ENCODE measurements at regions not wholly inside any gene's neighbourhood (a gene's known extent, or its start where the extent isn't known, plus 50 kb on each side); places are given as distances from the start of the nearest gene placed in this dataset.
"Not testable (repeated sequence)": the region's sequence is repeated elsewhere in the genome, so short reads cannot be mapped to it uniquely, and the experiment has no call there.

GRCh38 chr14:83529531-83529930 lies 1995.9 kb upstream of the SEL1L start:
- FAIRE-seq: no peak

DNA sequence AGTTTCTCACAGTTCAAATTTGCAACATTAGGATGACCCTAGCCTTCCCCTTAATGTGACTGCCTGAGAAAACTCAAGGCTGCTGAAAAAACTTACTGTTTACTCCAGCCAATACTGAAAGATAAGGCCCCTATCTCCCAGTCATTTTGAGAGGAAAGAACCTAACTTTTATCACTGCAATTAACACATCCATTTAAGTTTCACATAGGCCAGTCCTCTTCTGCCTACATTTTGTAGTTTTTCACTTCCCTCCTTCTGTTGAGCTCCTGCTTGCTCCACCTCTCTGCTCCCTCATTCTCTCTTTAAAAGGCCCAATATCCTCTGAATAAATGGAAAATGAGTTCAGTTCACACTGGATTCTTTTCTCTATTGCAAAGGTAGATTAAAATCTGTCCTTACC lies 1996.2 kb upstream of the FLRT2 start:
- FAIRE-seq: no peak

GRCh38 chr14:83534995-83535394 lies 1994.9 kb upstream of the FLRT2 start:
- FAIRE-seq: no peak

GRCh38 chr14:83535444-83535843 lies 1994.5 kb upstream of the FLRT2 start:
- no peak for FAIRE-seq

DNA sequence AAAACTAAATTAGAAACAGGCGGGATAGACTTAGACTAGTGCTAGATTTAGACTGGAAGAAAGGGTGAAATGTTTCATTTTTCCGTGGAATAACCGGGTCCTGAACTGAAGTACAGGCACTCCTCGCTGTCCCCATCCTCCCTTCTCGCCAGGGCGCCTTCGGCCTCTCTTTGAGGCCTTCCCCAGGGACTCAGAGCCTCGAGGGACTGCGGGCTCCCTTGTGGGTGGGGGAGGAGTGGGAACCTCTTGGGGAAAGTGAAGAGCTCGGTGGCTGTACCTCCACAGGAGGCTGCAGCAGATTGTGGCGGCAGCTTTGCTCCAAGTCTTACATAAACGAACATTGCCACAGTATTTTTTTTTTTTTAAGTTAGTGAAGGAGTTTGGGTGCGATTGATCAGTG lies 1988.8 kb upstream of the FLRT2 start:
- FAIRE-seq: no peak

DNA sequence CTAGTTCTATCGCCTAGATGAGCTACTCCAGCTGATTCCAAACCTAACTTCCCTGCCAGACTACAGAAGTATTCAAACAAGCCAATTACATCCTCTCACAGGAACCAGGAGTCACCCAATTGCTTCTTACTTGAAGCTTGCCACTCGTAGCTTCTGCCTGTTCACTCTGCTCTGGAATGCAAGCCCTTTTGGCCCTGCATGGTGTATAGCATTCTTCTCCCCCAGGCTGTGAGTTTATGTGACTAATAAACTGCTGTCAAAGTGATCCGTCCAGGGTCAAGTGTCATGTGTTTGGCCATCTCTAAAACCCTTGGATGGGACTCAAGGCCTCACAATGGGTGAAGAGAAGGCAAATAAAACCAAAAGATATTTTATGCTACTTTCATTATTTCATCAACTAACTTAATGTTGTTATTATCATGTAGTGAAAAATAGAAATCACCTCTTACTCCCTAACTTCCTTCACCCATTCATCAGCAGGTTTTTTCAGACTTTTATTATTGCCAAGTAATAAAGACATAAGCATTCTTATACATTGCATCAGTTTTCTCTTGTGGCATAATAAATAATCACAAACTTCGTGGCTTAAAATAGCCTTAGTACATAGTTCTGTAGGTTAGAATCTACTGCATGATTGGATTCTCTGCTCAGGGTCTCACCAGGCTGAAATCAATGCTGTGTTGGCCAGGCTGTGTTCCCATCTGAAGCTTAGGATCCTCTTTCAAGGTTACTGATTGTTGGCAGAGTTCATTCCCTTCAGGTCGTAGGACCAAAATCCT lies 1981.7 kb upstream of the FLRT2 start:
- no peak for FAIRE-seq

GRCh38 chr14:83556065-83556464 lies 1973.9 kb upstream of the FLRT2 start:
- FAIRE-seq: no peak

DNA sequence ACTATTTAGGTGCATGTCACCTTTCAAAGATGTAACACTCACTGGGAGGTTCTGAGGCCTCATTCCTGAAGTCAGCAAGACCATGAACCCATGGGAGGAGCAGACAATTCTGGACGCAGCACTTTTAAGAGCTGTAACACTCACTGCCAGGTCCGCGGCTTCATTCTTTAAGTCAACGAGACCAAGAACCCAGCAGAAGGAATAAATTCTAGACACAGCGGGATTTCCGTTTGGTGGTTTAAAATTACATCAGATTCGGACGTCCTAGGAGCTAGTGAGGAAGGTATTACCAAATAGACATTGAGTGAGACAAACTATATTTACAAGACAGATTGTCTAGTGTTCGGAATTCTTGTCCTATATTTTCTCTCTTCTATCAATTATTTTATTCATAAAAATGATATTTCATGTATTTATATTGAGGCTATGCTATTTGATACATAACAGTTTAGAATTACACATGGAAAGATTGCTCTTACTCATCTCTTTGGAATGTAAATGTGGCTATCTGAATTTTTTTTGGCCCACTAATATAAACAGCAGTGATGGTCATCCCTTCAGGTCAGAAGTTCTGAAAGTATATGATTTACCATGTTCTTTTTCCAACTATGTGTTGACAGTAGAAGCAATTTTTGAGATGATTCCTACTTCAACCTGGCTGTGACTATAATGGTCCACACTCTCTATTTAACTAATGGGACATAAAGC lies 1973.0 kb upstream of the FLRT2 start:
- no peak for FAIRE-seq

GRCh38 chr14:83558946-83559345 lies 1971.0 kb upstream of the FLRT2 start:
- no peak for FAIRE-seq

GRCh38 chr14:83559721-83560120 lies 1970.2 kb upstream of the FLRT2 start:
- FAIRE-seq: peak; percentile 5

DNA sequence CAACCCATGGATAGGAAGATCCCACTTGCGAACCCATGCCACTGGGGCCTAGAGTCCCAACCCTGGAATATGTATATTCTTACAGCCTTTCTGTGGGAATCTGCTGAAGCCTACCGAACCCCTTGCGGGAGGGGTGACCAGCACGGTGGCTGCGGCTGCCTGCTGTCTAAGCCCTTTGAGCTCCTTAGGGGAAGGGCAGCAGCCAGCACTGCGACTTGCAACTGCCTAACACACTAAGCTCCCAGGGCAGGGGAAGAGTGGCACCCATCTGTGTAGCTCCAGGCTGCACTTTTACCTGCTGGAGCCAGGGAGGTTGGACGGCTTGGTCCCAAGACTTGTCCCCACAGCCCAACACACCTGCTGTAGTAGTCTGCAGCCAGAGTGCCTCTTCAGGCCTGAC lies 1968.7 kb upstream of the FLRT2 start:
- no peak for FAIRE-seq

- FAIRE-seq: no peak
Observed at GRCh38 chr14:83566567-83566966, 1963.4 kb upstream of the FLRT2 start.

DNA sequence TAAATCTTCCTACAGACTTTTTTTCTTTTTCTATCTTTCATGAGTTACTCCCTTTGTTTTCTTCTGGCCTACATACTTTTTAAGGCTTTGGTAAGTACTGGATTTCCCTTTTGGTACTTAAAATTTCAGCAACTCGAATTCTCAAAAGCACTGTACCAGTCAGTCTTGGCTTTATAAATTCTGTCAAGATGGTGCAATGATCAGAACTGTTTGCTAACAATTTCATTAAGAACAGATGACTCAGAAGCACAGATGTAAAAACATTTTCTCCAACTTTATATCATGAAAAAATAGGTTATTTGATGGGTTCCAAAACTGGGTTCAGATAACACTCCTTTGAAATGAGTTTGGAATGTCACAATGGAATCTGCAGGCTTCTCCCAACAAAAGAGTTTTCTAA lies 1961.8 kb upstream of the FLRT2 start:
- FAIRE-seq: no peak

- FAIRE-seq: no peak
Observed at GRCh38 chr14:83575301-83575700, 1954.6 kb upstream of the FLRT2 start.

GRCh38 chr14:83583201-83583600 lies 1946.7 kb upstream of the FLRT2 start:
- FAIRE-seq: no peak

- FAIRE-seq: no peak
Observed at GRCh38 chr14:83594874-83595273, 1935.1 kb upstream of the FLRT2 start.

- no peak for FAIRE-seq
Observed at GRCh38 chr14:83607682-83608081, 1922.3 kb upstream of the FLRT2 start.

DNA sequence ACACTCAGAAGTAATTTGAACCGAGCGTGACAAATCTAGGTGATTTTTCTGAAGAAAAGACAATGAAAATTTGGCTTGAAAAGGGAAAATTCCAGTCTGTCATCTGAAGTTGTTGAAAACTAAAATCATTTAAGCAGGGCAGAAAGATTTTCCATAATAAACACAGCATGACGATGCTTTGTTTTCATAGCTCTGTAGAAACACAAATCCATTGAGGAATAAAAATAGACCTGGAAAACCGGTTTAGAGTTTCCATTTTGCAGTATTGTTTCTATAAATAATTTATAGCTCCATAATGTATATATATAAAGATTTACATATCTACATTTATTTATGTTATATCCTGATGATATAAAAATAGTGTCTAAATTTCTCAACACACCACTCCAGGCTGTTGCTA lies 1918.5 kb upstream of the FLRT2 start:
- no peak for FAIRE-seq

GRCh38 chr14:83611906-83612390 lies 1918.0 kb upstream of the FLRT2 start:
- FAIRE-seq: no peak

GRCh38 chr14:83614956-83615355 lies 1915.0 kb upstream of the FLRT2 start:
- FAIRE-seq: no peak

DNA sequence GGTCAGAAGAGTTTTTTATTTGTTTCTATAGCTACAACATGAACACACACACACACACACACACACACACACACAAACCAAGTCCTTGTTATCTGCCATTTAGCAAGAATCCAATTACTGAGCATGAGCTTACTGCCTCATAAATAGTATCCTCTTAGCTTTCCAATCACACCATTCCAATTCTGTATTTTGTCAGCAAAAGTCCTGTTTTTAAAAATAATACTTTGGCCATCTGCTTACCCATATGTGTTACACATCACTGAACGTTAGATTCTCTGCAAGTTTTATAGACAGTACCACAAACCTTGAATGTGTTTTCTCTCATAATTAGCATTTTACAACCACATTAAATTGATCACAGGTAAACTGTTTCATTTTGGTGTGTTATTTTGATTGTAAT lies 1905.4 kb upstream of the FLRT2 start:
- FAIRE-seq: no peak

DNA sequence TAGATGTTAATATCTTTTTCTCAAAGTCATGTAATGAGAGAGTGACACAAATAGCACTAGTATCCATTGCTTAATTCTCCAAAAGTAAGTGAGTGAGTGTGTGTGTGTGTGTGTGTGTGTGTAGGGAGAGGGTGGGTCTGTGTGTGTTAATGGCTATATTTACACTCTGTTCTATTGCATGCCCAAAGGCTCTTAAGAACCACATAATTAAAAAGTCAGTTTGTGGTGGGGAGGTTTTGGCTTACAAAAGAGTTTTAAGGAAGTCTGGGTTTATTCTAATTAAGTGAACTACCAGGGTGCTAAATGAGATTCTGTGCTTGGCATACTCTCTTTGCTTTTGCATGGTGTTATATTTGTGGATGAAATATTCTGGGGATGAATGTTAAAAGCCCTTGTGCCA lies 1897.6 kb upstream of the FLRT2 start:
- FAIRE-seq: no peak

GRCh38 chr14:83638748-83639504 lies 1891.0 kb upstream of the FLRT2 start:
- no peak for FAIRE-seq

GRCh38 chr14:83639505-83639875 lies 1890.5 kb upstream of the FLRT2 start:
- FAIRE-seq: not testable (repeated sequence)
